ENCODE measurements at regions not wholly inside any gene's neighbourhood (a gene's known extent, or its start where the extent isn't known, plus 50 kb on each side); places are given as distances from the start of the nearest gene placed in this dataset.

DNA sequence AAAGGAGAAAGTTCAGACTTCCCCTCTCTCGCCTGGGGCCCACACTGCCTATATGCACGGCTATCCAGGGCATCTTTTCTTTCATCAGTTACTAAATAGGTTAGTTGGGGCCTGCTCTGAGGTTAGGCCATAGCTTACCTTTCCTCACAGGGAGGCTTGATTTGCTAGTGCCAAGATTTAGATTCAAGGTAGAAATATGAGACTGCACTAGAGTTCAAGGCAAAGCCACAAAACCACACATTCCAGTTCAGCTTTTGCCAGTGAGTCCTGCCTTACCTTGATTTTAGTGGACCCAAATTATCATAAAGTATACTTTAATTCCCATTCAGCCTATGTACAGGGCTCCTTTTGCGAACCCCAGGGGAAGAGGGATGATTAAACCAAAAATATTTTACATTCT is 762.8 kb downstream of the PDHA2 start:
- TF ChIP-seq, protein P1, sequence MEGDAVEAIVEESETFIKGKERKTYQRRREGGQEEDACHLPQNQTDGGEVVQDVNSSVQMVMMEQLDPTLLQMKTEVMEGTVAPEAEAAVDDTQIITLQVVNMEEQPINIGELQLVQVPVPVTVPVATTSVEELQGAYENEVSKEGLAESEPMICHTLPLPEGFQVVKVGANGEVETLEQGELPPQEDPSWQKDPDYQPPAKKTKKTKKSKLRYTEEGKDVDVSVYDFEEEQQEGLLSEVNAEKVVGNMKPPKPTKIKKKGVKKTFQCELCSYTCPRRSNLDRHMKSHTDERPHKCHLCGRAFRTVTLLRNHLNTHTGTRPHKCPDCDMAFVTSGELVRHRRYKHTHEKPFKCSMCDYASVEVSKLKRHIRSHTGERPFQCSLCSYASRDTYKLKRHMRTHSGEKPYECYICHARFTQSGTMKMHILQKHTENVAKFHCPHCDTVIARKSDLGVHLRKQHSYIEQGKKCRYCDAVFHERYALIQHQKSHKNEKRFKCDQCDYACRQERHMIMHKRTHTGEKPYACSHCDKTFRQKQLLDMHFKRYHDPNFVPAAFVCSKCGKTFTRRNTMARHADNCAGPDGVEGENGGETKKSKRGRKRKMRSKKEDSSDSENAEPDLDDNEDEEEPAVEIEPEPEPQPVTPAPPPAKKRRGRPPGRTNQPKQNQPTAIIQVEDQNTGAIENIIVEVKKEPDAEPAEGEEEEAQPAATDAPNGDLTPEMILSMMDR (IDR thresholded peaks at IDR 0.05; ENCODE audit: low read length): no peak
- no peak for TF ChIP-seq EZH2 (IDR thresholded peaks at IDR 0.05; ENCODE audit: borderline replicate concordance, low read length)
